ENCODE measurements at regions not wholly inside any gene's neighbourhood (a gene's known extent, or its start where the extent isn't known, plus 50 kb on each side); places are given as distances from the start of the nearest gene placed in this dataset.
"Not testable (repeated sequence)": the region's sequence is repeated elsewhere in the genome, so short reads cannot be mapped to it uniquely, and the experiment has no call there.

DNA sequence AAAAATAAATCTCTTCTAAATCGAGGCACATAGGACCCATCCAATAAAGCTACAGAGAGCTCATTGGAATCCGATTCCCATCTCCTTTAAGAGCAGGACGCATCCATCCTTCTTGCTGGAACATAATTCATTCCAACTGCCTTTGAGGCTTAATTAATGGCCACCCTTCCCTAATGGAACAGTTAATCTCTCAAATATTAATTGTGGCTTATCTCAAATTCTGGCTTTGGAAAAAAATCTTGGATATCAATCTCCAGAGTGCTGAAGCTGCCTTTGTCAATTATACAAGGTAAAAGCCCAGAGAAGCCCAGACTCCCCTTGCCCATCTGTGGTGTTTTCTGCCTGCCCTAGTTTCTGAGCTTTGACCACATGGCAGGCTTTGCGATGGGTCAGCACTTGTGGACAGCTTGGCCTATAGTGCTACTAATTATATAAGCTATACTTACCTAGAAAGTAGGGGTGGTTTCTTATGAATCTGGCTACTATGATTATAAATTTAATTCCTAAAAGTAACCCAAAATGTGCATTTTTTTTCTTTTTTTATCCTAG, 246.3 kb downstream of the NUAK1 start:
- TF ChIP-seq POLR2A (IDR thresholded peaks at IDR 0.05; ENCODE audit: low read depth) (no peak), EP300 (IDR thresholded peaks at IDR 0.05) (no peak), POLR2AphosphoS5 (IDR thresholded peaks at IDR 0.05) (no peak)

DNA sequence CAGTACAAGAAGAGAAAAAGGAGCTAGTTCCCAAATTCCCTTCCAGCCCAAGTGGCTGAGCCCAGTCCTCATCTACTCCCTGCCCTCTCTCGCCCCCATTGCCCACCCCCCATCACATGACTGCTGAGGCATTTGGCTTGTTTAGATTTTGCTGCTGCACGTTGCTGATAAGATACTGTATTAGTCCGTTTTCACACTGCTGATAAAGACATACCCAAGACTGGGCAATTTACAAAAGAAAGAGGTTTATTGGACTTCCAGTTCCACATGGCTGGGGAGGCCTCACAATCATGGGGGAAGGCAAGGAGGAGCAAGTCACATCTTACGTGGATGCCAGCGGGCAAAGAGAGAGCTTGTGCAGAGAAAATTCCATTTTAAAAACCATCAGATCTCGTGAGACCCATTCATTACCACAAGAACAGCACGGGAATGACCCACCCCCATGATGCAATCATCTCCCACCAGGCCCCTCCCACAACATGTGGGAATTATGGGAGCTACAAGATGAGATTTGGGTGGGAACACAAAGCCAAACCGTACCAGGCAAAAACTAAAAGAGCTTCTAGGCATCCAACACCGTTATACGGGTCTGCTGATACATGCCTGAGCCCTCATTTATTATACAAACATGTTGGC, 243.4 kb downstream of the NUAK1 start:
- H3K9me3 ChIP-seq; H3K36me3 ChIP-seq; H3K4me1 ChIP-seq; intact Hi-C loops (cut with DNase I); H3K27ac ChIP-seq (replicated peaks in 1 of 4); H3K4me3 ChIP-seq; DNase-seq (ENCODE audit: extremely low spot score); H3K27me3 ChIP-seq: not testable (repeated sequence)
- 89% methylated on average over 10 of the region's 10 CpGs for WGBS

More for the DNA sequence above, 246.3 kb downstream of the NUAK1 start:
- no peaks in the 10 kb centered on the region for H3K9me3 ChIP-seq
- intact Hi-C loops (cut with DNase I): no loop called here
- no peak for DNase-seq (ENCODE audit: extremely low spot score)
- H3K4me3 ChIP-seq: no peak overlapping the region
- H3K36me3 ChIP-seq: no peaks in the 10 kb centered on the region
- H3K27me3 ChIP-seq: no peaks in the 10 kb centered on the region
- H3K27ac ChIP-seq (replicated peaks in 1 of 4): no peak overlapping the region
- WGBS: 91% methylated on average over 4 of the region's 4 CpGs
- H3K4me1 ChIP-seq: no peaks in the 10 kb centered on the region

DNA sequence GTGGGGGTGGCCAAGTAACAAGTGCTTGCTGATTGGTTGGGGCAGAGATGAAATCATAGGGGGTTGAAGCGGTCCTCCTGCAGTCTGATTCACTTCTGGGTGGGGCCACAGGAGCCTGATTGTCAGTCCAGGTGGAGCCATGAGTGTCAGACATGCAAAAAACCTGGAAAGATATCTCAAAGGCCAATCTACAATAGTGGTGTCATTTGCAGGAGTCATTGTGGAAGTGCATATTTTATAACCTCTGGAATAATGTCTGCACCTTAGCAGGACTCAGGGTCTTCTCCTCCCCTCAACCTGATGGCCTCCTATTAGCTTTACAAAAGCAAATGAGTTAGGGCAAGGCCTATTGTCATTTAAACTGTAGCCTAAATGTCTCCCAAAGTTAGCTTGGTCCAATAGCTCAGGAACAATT, 241.4 kb downstream of the NUAK1 start:
- Histone ChIP-seq H3K4me3 (no peak overlapping the region), H3K27me3 (no peaks in the 10 kb centered on the region), H3K27ac (replicated peaks in 1 of 4) (no peak overlapping the region), H3K4me1 (no peaks in the 10 kb centered on the region), H3K36me3 (no peaks in the 10 kb centered on the region), H3K9me3 (no peaks in the 10 kb centered on the region)
- no peak for TF ChIP-seq POLR2A (IDR thresholded peaks at IDR 0.05; ENCODE audit: low read depth)
- intact Hi-C loops (cut with DNase I): no loop called here
- WGBS: 92% methylated on average over 1 of the region's 1 CpG
- no peak for DNase-seq (ENCODE audit: extremely low spot score)

DNA sequence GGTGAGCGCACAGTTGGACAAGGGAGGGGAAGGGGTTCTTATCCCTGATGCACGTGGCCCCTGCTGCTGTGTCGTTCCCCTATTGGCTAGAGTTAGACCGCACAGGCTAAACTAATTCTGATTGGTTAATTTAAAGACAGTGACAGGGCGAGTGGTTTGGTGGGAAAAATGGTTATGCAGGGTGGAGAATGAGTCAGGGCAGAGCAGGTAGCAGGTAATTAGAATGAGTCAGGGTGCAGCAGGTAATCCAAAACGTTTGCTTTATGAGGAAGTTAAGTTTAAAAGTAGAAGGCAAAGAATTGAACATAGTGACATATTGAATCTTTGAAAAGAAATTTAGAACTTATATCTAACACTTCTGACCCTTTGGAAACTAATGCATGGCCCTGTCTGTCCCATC, 240.5 kb downstream of the NUAK1 start:
- H3K4me1 ChIP-seq; H3K27me3 ChIP-seq; H3K36me3 ChIP-seq; DNase-seq (ENCODE audit: extremely low spot score); H3K9me3 ChIP-seq; intact Hi-C loops (cut with DNase I); H3K4me3 ChIP-seq; H3K27ac ChIP-seq (replicated peaks in 1 of 4): not testable (repeated sequence)
- 86% methylated on average over 6 of the region's 6 CpGs for WGBS

DNA sequence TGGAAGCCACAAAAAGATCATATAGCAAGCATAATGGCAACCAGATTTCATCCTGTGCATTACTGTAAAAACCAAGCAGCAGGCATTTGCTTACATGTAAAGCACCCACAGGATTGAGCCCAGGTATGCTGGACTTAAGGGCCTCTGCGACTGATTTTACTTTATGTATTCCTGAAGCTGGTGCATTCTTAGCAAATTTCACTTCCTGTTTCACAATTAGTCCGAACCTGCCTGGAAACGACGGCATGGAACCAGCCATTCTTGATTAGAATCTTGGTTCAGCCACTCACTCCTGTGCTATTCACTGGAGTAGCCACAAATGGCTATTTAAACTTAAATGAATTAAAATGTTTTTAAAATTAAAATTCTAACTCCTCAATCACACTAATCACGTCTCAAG, 239.2 kb downstream of the NUAK1 start:
- intact Hi-C loops (cut with DNase I): no loop called here
- H3K9me3 ChIP-seq: no peaks in the 10 kb centered on the region
- no peaks in the 10 kb centered on the region for H3K36me3 ChIP-seq
- H3K27me3 ChIP-seq: no peaks in the 10 kb centered on the region
- H3K4me3 ChIP-seq: no peak overlapping the region
- TF ChIP-seq POLR2A (IDR thresholded peaks at IDR 0.05; ENCODE audit: low read depth): no peak
- H3K27ac ChIP-seq (replicated peaks in 1 of 4): no peak overlapping the region
- H3K4me1 ChIP-seq: no peaks in the 10 kb centered on the region
- DNase-seq (ENCODE audit: extremely low spot score): peak; percentile 53
- 86% methylated on average over 5 of the region's 5 CpGs for WGBS

DNA sequence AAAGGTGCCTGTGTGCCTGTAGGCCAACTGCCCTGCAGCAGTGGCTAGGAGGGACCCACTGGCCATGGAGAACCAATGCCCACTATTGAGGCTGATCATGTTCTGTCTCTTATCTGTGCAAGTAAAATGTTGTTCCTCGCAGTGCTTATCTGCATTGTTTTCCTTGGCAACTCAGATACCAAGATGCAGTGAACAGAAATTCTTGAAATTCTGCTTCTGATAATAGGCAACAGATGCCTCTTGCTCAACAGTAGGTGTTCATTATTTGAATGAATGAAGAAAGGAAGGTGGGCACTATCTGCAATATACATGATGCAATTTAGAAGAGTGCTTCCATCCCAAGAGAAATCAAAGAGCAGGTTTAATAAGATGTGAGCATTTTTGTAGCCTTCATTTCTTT, 232.2 kb downstream of the NUAK1 start:
- no peaks in the 10 kb centered on the region for H3K4me1 ChIP-seq
- WGBS: 79% methylated on average over 1 of the region's 1 CpG
- no peak for DNase-seq (ENCODE audit: extremely low spot score)
- no peaks in the 10 kb centered on the region for H3K9me3 ChIP-seq
- H3K4me3 ChIP-seq: no peak overlapping the region
- H3K27me3 ChIP-seq: no peaks in the 10 kb centered on the region
- no peak overlapping the region for H3K27ac ChIP-seq (replicated peaks in 1 of 4)
- no peaks in the 10 kb centered on the region for H3K36me3 ChIP-seq
- TF ChIP-seq, protein P1, sequence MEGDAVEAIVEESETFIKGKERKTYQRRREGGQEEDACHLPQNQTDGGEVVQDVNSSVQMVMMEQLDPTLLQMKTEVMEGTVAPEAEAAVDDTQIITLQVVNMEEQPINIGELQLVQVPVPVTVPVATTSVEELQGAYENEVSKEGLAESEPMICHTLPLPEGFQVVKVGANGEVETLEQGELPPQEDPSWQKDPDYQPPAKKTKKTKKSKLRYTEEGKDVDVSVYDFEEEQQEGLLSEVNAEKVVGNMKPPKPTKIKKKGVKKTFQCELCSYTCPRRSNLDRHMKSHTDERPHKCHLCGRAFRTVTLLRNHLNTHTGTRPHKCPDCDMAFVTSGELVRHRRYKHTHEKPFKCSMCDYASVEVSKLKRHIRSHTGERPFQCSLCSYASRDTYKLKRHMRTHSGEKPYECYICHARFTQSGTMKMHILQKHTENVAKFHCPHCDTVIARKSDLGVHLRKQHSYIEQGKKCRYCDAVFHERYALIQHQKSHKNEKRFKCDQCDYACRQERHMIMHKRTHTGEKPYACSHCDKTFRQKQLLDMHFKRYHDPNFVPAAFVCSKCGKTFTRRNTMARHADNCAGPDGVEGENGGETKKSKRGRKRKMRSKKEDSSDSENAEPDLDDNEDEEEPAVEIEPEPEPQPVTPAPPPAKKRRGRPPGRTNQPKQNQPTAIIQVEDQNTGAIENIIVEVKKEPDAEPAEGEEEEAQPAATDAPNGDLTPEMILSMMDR (IDR thresholded peaks at IDR 0.05): no peak
- no peak for TF ChIP-seq POLR2AphosphoS5 (IDR thresholded peaks at IDR 0.05)
- TF ChIP-seq POLR2A (IDR thresholded peaks at IDR 0.05; ENCODE audit: low read depth): no peak
- intact Hi-C loops (cut with DNase I): no loop called here

DNA sequence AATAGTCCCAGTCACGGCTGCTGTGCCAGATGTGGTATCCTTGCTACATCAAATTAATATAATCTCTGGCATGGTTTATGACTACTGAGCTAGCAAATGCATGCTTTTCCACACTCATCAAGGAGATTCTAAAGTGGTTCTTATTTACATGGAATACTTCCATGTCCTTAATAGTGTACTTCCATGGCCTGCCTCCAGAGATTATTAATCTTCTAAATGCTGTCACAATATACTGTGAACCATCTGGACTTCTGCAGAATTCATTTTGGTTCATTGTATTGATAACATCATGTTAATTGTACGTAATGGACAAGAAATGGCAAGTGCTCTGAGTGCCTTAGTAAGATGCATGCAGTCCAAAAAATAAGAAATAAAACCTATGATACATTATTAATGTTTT, 230.8 kb downstream of the NUAK1 start:
- H3K4me3 ChIP-seq: no peak overlapping the region
- no peak for DNase-seq (ENCODE audit: extremely low spot score)
- 59% methylated on average over 2 of the region's 2 CpGs for WGBS
- H3K36me3 ChIP-seq: no peaks in the 10 kb centered on the region
- H3K4me1 ChIP-seq: peaks cover 0 to 4% (median under 1%) of the 10 kb centered on the region in 4 donors
- H3K9me3 ChIP-seq: no peaks in the 10 kb centered on the region
- H3K27me3 ChIP-seq: no peaks in the 10 kb centered on the region
- no peak for TF ChIP-seq POLR2A (IDR thresholded peaks at IDR 0.05; ENCODE audit: low read depth)
- TF ChIP-seq, protein P1 (IDR thresholded peaks at IDR 0.05): no peak
- TF ChIP-seq POLR2AphosphoS5 (IDR thresholded peaks at IDR 0.05): no peak
- TF ChIP-seq EP300 (IDR thresholded peaks at IDR 0.05): no peak
- intact Hi-C loops (cut with DNase I): no loop called here
- H3K27ac ChIP-seq (replicated peaks in 1 of 4): no peak overlapping the region

Measured in esophagus muscularis mucosa (tissue), 4 donors.